IMR-90 (cell line): ENCODE measurements at regions not wholly inside any gene's neighbourhood (a gene's known extent, or its start where the extent isn't known, plus 50 kb on each side); places are given as distances from the start of the nearest gene placed in this dataset.

Experiments used
- ATAC-seq: fragments of 200-7000 bp; cut with Tn5 transposase; 2 replicates; pipeline ENCODE4 v1.9.1; 2020; ENCODE audit warnings: low read depth, mild to moderate bottlenecking, moderate library complexity
- BruUV-seq: library from RNA; stranded (reverse); fragments of 400-500 nt; replicated peaks from 2 replicates; lab custom pipeline; 2021; lab: Mats Ljungman, UMichigan
- CTCF ChIA-PET: fragments of 300-600 bp; formaldehyde crosslinking; extraction: SDS; loops from one replicate; lab custom pipeline; 2021; ENCODE audit warnings: antibody characterized with exemption; lab: Yijun Ruan, JAX
- POLR2A ChIA-PET: fragments of 300-600 bp; sonication (Branson Sonifier 250); formaldehyde crosslinking; loops from one replicate; lab custom pipeline; 2022; ENCODE audit warnings: antibody characterized with exemption; ENCODE audit not compliant: unreplicated experiment; lab: Charles Lee
- DNase-seq: peaks from one replicate; pipeline ENCODE4 v3.0.0; 2013
- H2AFZ ChIP-seq: replicated peaks from 2 replicates; pipeline ENCODE3; 2013; ENCODE audit warnings: low read length, mild to moderate bottlenecking; ENCODE audit not compliant: poor library complexity
- H2AK5ac ChIP-seq: 2 replicates; pipeline ENCODE4 v1.6.1; 2013; ENCODE audit warnings: low read depth, low read length, inconsistent platforms
- H2AK9ac ChIP-seq: replicated peaks from 2 replicates; pipeline ENCODE3; 2013; ENCODE audit warnings: mild to moderate bottlenecking, low read depth, low read length, moderate library complexity; ENCODE audit not compliant: poor library complexity
- H2BK120ac ChIP-seq: 2 replicates; pipeline ENCODE4 v1.6.1; 2013; ENCODE audit warnings: low read depth, low read length, inconsistent platforms
- H2BK15ac ChIP-seq: 3 replicates; pipeline ENCODE4 v1.6.1; 2013; ENCODE audit warnings: low read depth, low read length, inconsistent platforms
- H2BK20ac ChIP-seq: 2 replicates; pipeline ENCODE4 v1.6.1; 2013; ENCODE audit warnings: low read depth, mild to moderate bottlenecking, inconsistent platforms, low read length, moderate library complexity
- H2BK5ac ChIP-seq: 2 replicates; pipeline ENCODE4 v1.6.1; 2013; ENCODE audit warnings: mild to moderate bottlenecking, low read depth, low read length, inconsistent platforms; ENCODE audit not compliant: poor library complexity, severe bottlenecking
- H3K14ac ChIP-seq: replicated peaks from 2 replicates; pipeline ENCODE4 v1.6.1; 2013; ENCODE audit warnings: low read depth, low read length, inconsistent platforms
- H3K18ac ChIP-seq: 2 replicates; pipeline ENCODE4 v1.6.1; 2013; ENCODE audit warnings: low read depth, low read length, control low read depth
- H3K23ac ChIP-seq: 2 replicates; pipeline ENCODE4 v1.6.1; 2013; ENCODE audit warnings: low read depth, low read length, inconsistent platforms
- H3K27ac ChIP-seq: 2 replicates; pipeline ENCODE4 v1.5.1; 2013; ENCODE audit warnings: mild to moderate bottlenecking, control low read depth, low read length; ENCODE audit not compliant: insufficient read depth
- H3K27me3 ChIP-seq: 2 replicates; pipeline ENCODE4 v1.6.1; 2013; ENCODE audit warnings: low read length; ENCODE audit not compliant: control insufficient read depth, insufficient read depth
- H3K36me3 ChIP-seq: 2 replicates; pipeline ENCODE4 v1.6.1; 2013; ENCODE audit warnings: low read length, mixed read lengths; ENCODE audit not compliant: control insufficient read depth, insufficient read depth
- H3K4ac ChIP-seq: 2 replicates; pipeline ENCODE4 v1.6.1; 2013; ENCODE audit warnings: low read depth, low read length, inconsistent platforms
- H3K4me1 ChIP-seq: 2 replicates; pipeline ENCODE4 v1.6.1; 2013; ENCODE audit warnings: low read length, mixed read lengths; ENCODE audit not compliant: control insufficient read depth, insufficient read depth
- H3K4me2 ChIP-seq: 2 replicates; pipeline ENCODE4 v1.6.1; 2013; ENCODE audit warnings: low read depth, mild to moderate bottlenecking, control low read depth, low read length, moderate library complexity
- H3K4me3 ChIP-seq: 2 replicates; pipeline ENCODE4 v1.5.1; 2013; ENCODE audit warnings: low read depth, mild to moderate bottlenecking, control low read depth, low read length, moderate library complexity; ENCODE audit not compliant: insufficient read depth
- H3K56ac ChIP-seq: 2 replicates; pipeline ENCODE4 v1.6.1; 2013; ENCODE audit warnings: low read length, inconsistent platforms; ENCODE audit not compliant: insufficient read depth; ENCODE audit errors: extremely low read depth
- H3K79me1 ChIP-seq, 2 experiments: 2 replicates each; pipeline ENCODE4 v1.6.1; 2013; ENCODE audit warnings: low read length in 2 of 2, inconsistent platforms in 1 of 2, low read depth in 1 of 2
- H3K9ac ChIP-seq: 2 replicates; pipeline ENCODE4 v1.6.1; 2013; ENCODE audit warnings: low read depth, low read length, control low read depth
- H3K9me1 ChIP-seq: 2 replicates; pipeline ENCODE4 v1.6.1; 2013; ENCODE audit warnings: low read length, inconsistent platforms; ENCODE audit not compliant: insufficient read depth
- H3K9me3 ChIP-seq: 2 replicates; pipeline ENCODE4 v1.6.1; 2013; ENCODE audit warnings: low read length; ENCODE audit not compliant: control insufficient read depth, insufficient read depth
- H4K20me1 ChIP-seq: 2 replicates; pipeline ENCODE4 v1.6.1; 2013; ENCODE audit warnings: low read length, inconsistent platforms; ENCODE audit not compliant: insufficient read depth
- H4K5ac ChIP-seq: 2 replicates; pipeline ENCODE4 v1.6.1; 2013; ENCODE audit warnings: mild to moderate bottlenecking, low read depth, low read length, control low read depth
- H4K8ac ChIP-seq, 2 experiments: 2 replicates each; pipeline ENCODE4 v1.6.1; 2013; ENCODE audit warnings: low read depth in 2 of 2, low read length in 2 of 2, control low read depth in 1 of 2, inconsistent platforms in 1 of 2
- H4K91ac ChIP-seq: 2 replicates; pipeline ENCODE4 v1.6.1; 2013; ENCODE audit warnings: low read depth, low read length, inconsistent platforms; ENCODE audit not compliant: insufficient read depth
- CTCF ChIP-seq: conservative IDR thresholded peaks from 2 replicates; pipeline ENCODE4 v1.5.1; 2012; ENCODE audit warnings: mild to moderate bottlenecking, low read depth, low read length, improper control_type of control experiment
- POLR2A ChIP-seq: IDR thresholded peaks from 2 replicates; pipeline ENCODE4 v1.6.1; 2012; ENCODE audit warnings: mild to moderate bottlenecking, low read depth, low read length
- WGBS, 2 experiments: methylation state at CpG; one replicate each; pipeline versions ENCODE4 v1.1.5 to v1.1.7; 2013; ENCODE audit warnings: missing lambda C conversion rate in 2 of 2; ENCODE audit not compliant: insufficient read length in 1 of 2; ENCODE audit errors: extremely low coverage in 2 of 2; 5-methylcytosine and 5-hydroxymethylcytosine counted together
- dilution Hi-C: fragments of 300-500 bp; cut with HindIII; formaldehyde crosslinking; loops from one replicate; pipeline ENCODE4 v1.14.3; 2018; ENCODE audit warnings: low sequenced_read_pairs; ENCODE audit not compliant: unreplicated experiment
- in situ Hi-C: fragments of 300-500 bp; cut with MboI; formaldehyde crosslinking; loops from 3 replicates; pipeline ENCODE4 v1.14.3; 2019; ENCODE audit warnings: low sequenced_read_pairs, inconsistent platforms, mixed read lengths
- intact Hi-C: fragments of 100-400 bp; cut with micrococcal nuclease; formaldehyde crosslinking; loops from 2 replicates; pipeline ENCODE4 v1.10.0; 2022

- Histone ChIP-seq H3K9me1 (no peaks in the 10 kb centered on the region), H2AK5ac (no peak overlapping the region), H3K9ac (no peak overlapping the region), H3K18ac (no peak overlapping the region), H4K20me1 (no peaks in the 10 kb centered on the region), H3K4me1 (no peaks in the 10 kb centered on the region), H2AK9ac (no peak overlapping the region), H2BK120ac (no peak overlapping the region), H4K91ac (no peak overlapping the region), H2BK20ac (no peak overlapping the region), H4K5ac (no peak overlapping the region), H4K8ac (no peak overlapping the region), H3K23ac (no peak overlapping the region), H2BK15ac (no peak overlapping the region), H3K14ac (no peak overlapping the region), H3K79me1 (no peaks in the 10 kb centered on the region), H3K4ac (no peak overlapping the region), H3K4me3 (no peak overlapping the region), H2BK5ac (no peak overlapping the region), H3K27ac (no peak overlapping the region), H3K27me3 (no peaks in the 10 kb centered on the region; the same call in 1 of the 2 replicates), H3K56ac (no peak overlapping the region), H3K4me2 (no peak overlapping the region), H3K9me3 (no peaks in the 10 kb centered on the region), H3K36me3 (no peaks in the 10 kb centered on the region), H2AFZ (no peak overlapping the region)
- ChIA-PET CTCF (no interaction called here), POLR2A (no interaction called here)
- no peak for ATAC-seq
- in situ Hi-C loops (no loop called here), dilution Hi-C loops (no loop called here), intact Hi-C loops (no loop called here)
- DNase-seq, result no peak
- no TSS peak for BruUV-seq
- TF ChIP-seq CTCF, result no peak
- no peak for TF ChIP-seq POLR2A
- WGBS, 2 experiments, result no CpG with 5 or more reads among the region's 3 CpGs
Observed at GRCh38 chr13:39226359-39226758, 188.1 kb downstream of the NHLRC3 start.
